OCI-LY7 (cell line): ENCODE measurements at regions not wholly inside any gene's neighbourhood (a gene's known extent, or its start where the extent isn't known, plus 50 kb on each side); places are given as distances from the start of the nearest gene placed in this dataset.

ENCODE experiments used
- EZH2phosphoT487 ChIP-seq: fragments of 200-600 bp; sonication (generic); IDR thresholded peaks from 2 replicates; pipeline ENCODE4 v1.6.1; 2018; ENCODE audit warnings: low read depth, borderline replicate concordance, mild to moderate bottlenecking, mixed run types, antibody characterized with exemption, low read length, moderate library complexity, mixed read lengths
- TF ChIP-seq, protein P1 (sequence below): fragments of 200-600 bp; sonication (generic); conservative IDR thresholded peaks from 2 replicates; pipeline ENCODE4 v1.5.1; 2014; ENCODE audit warnings: mild to moderate bottlenecking, antibody characterized with exemption, low read length, moderate library complexity, mixed read lengths

DNA sequence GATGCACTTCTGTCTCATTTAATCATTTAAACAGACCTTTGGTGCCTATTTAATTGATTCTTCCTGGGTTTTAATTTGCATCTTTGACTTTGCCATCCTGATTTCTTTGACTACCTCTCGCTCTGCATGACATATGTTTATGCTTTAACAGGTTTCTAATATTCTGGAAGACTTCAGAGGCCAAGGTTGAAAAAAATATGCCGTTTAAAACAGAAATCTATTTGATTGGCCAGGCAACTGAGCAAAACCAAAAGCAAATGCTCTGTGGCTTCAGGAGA, 303.4 kb downstream of the IRS1 start:
- no peak for TF ChIP-seq EZH2phosphoT487
- TF ChIP-seq, protein P1, sequence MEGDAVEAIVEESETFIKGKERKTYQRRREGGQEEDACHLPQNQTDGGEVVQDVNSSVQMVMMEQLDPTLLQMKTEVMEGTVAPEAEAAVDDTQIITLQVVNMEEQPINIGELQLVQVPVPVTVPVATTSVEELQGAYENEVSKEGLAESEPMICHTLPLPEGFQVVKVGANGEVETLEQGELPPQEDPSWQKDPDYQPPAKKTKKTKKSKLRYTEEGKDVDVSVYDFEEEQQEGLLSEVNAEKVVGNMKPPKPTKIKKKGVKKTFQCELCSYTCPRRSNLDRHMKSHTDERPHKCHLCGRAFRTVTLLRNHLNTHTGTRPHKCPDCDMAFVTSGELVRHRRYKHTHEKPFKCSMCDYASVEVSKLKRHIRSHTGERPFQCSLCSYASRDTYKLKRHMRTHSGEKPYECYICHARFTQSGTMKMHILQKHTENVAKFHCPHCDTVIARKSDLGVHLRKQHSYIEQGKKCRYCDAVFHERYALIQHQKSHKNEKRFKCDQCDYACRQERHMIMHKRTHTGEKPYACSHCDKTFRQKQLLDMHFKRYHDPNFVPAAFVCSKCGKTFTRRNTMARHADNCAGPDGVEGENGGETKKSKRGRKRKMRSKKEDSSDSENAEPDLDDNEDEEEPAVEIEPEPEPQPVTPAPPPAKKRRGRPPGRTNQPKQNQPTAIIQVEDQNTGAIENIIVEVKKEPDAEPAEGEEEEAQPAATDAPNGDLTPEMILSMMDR = no peak
